GM18508 (cell line): ENCODE measurements at regions not wholly inside any gene's neighbourhood (a gene's known extent, or its start where the extent isn't known, plus 50 kb on each side); places are given as distances from the start of the nearest gene placed in this dataset.
"Not testable (repeated sequence)": the region's sequence is repeated elsewhere in the genome, so short reads cannot be mapped to it uniquely, and the experiment has no call there.

Experiments used
- ATAC-seq: cut with Tn5 transposase; IDR thresholded peaks from one replicate; pipeline ENCODE4 v1.9.1; 2021; ENCODE audit warnings: moderate number of reproducible peaks; ENCODE audit not compliant: insufficient read depth, unreplicated experiment

DNA sequence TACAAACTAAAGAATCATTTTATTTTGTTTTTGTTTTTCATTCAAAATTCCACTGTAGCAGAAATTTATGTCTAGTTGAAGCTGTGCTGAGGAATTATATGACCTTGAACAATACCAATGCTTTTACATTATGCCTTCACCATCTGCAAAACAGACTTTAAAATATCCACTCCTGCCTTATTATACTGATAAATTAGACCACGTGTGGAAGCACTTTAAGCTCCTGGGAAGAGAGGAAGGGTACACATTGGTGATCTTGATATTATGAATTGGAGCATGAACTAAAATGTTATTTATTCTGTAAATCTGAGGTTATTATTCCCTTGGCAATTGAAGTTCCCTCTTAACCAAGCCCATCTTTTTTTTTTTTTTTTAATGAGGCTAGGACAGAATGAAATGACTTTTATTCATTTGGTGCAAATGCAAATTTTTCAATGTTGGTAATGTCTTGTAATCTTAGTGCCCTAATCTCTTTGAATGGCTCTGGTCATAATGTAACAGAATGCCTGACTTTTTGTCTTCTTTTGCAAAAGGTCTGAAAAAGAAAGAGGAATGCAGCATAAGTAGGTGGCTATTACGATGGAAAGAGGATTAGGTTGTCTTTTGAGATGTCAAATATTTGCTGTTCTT is 139.9 kb upstream of the COBL start:
- no peak for ATAC-seq

- ATAC-seq, result no peak
Measured at GRCh38 chr7:51455948-51456347, 139.3 kb upstream of the COBL start.

DNA sequence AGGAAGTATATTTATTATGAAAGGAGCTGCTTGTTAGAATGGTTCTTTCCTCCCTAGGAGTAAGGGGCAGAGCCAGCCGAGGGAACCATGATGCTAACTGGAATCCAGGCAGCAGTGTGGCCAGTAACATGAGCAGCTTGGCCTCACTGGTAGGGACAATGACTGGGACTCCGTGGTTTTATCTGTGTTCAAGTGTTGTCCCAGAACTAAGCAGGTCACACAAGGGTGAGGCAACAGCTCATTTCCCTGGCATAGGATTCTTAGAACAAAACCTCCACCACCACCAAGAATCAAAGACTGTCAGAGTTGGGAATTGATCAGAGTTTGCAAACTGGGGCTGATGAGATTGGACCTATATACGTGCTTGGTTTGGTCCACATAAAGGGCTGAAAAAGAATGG is 138.9 kb upstream of the COBL start:
- ATAC-seq, result no peak

- no peak for ATAC-seq
Measured at GRCh38 chr7:51455086-51455485, 138.5 kb upstream of the COBL start.

DNA sequence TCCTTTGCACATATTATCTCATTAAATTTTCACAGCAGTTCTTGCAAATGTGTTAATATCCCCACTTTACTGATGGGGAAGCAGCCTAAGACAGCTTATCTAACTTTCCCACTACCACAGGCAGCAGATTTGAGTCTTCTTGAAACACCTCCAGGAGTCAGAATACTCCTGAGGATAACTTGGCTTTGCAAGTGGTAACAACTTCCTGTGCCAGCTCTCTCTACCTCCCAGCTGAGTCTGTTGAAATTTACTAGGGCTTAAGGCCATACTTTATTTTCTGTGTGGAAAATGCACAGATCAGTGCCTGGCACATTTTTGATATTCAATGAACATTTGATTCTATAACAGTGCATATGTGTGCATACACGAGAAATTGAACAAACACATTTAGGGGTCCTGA is 136.1 kb upstream of the COBL start:
- no peak for ATAC-seq

GRCh38 chr7:51451751-51452476 is 135.3 kb upstream of the COBL start:
- ATAC-seq, result no peak

DNA sequence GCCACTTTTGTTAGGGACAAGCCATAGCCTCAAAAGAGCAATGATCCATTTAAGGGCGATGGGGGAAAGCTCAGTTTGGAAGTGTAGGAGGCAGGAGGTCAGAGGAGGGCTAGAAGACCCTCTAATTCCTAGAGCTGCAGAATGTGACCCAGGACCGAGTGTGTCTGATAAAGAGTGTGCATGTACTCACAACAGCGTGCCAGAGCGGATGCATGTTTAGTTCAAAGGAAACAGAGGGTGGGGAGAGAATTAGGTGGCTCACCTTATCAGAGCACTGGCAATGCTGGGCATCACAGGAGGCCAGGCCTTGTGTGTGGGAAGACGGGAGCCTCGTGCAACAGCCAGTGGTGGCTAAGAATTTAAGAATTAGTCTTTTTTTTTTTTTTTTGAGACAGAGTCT is 133.9 kb upstream of the COBL start:
- no peak for ATAC-seq

DNA sequence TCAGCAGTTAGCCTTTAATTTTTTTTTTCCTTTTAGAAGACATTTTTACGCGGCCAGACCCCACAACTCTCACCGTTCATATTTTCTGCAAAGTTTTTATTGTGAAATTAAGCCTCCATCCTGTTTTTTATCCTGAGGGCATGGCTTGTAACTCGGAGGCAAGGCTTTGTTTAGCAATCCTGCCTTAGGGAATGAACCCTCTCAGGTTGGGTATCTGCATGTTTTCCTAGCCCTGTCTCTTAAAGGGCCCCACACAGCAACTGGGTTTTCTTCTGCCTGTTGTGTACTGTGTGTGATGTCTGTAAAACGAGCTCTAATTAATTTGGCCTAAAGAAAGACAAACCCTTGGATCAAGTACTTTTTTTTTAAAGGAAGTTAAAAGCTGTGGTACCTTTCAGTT is 130.2 kb upstream of the COBL start:
- ATAC-seq, result no peak

GRCh38 chr7:51446356-51446755 is 129.7 kb upstream of the COBL start:
- no peak for ATAC-seq

DNA sequence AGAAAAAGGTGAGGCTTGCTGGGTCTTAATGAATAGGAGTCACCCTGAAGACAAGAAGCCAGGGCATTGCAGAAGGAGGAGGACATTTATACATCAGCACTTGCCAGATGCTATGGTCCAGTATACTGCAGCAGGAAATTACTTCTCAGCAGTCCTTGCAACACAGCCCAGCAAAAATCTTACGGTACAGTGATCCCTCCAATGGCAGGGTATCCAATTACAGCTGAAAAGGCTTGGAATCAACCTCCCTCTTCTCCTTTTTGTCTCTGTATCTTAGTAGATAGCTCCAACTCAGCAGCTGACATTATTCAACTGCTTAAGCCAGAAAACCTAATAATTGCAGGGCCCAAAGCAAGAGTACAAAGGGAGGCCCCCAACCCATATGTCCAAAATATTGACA is 128.3 kb upstream of the COBL start:
- no peak for ATAC-seq

GRCh38 chr7:51430480-51431086 is 114.0 kb upstream of the COBL start:
- ATAC-seq, result no peak

DNA sequence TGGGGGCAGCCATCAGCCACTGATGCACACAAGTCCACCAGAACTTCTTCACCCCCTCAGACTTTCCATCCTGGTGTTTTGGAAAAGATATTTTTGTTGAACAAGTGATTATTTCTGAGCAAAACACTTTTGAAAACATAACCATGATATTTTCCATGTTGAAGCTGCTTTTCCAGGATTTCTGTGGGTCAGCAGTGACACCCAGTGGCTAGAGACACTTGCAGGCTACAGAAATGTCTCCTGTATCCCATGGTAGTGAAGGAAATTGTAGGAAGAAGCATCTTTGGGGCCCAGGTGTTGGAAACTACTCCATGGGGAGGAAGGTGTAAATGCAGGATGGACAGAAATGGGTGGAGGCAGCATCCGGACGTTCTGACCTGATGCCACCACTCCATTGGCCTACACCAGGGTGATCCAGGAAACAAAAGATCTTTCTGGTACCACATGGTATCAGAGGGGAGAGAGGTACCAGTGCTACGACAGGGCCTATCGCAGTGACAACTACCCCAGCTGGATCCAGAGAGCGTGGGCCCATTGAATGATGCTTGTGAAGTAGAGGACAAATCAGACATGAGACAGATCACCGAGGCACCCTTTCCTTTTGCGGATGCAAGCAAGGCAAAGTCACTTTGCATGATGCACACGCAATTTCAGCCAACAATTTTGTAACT is 111.7 kb upstream of the COBL start:
- no peak for ATAC-seq

DNA sequence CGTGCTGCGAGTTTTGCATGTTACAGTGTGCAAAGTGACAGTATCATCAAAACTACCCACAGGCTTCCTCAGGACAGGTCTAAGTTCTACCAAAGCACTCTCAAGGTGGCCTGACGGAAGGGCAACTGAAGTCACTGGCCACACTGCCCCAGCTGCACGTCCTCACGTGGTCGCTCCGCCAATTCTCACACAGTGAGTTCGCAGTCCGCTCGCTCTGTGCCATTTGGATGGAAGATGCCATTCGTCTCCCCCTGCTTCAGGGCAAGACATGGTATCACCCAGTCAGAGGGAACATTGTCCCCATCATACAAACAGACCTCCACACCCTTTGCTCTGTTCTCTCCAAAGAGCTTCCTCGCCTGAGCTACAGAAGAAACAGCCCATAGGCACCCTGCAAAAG is 109.6 kb upstream of the COBL start:
- no peak for ATAC-seq

DNA sequence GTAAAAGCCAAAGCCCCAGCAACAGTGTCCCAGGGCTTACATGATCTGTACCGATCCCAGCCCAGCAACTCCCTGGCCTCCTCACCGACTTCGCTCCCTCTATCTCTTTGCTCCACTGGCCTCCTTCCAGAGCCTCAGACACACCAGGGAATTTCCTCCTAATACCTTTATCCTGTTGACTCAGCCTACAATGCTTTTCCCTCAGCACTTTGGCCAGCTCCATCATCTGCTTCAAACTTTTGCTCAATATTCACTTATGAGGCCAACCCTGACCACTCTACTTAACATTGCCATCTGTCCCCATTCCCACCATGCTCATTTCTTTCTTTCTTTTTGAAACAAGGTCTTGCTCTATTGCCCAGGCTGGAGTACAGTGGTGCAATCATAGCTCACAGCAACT is 93.3 kb upstream of the COBL start:
- not testable (repeated sequence) for ATAC-seq

DNA sequence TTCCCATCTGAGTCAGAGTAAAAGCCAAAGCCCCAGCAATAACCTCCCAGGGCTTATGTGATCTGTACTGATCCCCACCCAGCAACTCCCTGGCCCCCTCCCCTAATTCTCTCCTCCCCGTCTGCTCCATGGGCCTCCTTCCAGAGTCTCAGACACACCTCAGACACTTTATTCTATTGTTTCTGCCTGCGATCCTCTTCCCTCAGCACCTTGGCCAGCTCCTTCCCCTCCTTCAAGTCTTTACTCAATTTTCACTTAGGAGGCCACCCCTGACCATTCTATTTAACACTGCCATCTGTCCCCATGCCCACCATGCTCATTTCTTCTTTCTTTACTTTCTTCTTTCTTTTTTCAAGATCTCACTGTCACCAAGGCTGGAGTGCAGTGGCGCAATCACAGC is 81.0 kb upstream of the COBL start:
- not testable (repeated sequence) for ATAC-seq

DNA sequence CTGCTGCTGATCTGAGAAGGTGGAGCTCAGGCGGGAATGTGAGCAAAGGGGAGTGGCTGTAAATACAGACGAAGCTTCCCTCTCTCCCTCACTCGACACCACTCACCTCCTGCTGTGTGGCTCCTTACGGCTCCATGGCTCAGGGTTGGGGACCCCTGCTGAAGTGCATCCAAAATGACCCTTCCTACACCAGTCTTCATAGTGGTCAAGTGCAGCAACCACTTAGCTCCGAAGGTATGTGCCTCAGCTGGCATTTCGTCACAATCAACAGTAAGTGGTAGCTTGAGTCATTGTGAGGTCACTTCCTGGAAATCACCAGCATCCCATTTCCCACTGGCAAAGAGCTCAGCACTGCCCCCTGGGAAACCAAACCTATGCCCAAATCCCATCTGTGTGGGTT is 76.4 kb upstream of the COBL start:
- ATAC-seq, result not testable (repeated sequence)

DNA sequence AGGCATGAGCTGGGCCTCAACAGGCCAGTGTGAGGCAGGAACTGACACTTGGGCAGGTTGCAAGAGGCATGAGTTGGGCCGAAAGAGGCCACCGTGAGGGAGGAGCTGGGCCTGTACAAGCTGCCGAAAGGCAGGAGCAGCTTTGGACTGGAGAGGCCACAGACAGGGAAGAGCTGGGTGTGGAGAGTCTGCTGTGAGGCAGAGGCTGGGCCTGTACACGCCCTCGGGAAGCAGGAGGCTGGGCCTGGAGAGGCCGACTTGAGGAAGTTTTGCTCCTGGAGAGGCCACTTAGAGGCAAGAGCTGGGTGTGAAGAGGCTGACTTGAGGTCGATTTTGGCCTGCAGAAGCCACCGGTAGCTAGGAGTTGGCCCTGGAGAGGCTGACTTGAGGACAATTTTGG is 73.3 kb upstream of the COBL start:
- ATAC-seq, result not testable (repeated sequence)

DNA sequence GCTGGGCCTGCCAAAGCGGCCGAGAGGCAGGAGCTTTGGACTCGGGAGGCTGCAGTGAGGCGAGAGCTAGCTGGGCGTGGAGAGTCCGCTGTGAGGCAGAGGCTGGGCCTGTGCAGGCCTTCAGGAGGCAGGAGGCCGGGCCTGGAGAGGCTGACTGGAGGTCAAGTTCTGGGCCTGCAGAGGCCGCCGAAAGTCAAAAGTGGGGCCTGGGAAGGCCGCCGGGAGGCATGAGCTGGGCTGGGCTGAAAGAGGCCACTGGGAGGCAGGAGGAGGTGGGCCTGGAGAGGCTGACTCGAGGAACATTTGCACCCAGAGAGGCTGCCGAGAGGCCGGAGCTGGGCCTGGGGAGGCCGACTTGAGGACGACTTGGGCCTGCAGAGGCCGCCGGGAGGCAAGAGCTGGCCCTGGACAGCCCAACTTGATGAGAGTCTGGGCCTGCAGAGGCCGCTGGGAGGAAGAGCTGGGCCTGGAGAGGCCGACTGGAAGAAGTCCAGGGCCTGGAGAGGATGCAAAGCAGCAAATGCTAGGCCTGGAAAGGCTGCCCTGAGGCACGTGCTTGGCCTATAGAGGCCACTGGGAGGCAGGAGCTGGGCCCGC is 72.7 kb upstream of the COBL start:
- ATAC-seq, result not testable (repeated sequence)

DNA sequence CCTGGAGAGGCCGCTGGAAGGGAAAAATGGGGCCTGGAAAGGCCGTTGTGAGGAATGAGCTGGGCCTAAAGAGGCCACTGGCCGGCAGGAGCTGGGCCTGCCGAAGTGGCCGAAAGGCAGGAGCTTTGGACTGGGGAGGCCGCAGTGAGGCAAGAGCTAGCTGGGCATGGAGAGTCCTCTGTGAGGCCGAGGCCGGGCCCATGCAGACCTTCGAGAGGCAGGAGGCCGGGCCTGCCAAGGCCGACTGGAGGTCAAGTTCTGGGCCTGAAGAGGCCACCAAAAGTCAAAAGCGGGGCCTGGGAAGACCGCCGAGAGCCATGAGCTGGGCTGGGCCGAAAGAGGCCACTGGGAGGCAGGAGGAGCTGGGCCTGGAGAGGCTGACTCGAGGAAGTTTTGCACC is 71.6 kb upstream of the COBL start:
- not testable (repeated sequence) for ATAC-seq

DNA sequence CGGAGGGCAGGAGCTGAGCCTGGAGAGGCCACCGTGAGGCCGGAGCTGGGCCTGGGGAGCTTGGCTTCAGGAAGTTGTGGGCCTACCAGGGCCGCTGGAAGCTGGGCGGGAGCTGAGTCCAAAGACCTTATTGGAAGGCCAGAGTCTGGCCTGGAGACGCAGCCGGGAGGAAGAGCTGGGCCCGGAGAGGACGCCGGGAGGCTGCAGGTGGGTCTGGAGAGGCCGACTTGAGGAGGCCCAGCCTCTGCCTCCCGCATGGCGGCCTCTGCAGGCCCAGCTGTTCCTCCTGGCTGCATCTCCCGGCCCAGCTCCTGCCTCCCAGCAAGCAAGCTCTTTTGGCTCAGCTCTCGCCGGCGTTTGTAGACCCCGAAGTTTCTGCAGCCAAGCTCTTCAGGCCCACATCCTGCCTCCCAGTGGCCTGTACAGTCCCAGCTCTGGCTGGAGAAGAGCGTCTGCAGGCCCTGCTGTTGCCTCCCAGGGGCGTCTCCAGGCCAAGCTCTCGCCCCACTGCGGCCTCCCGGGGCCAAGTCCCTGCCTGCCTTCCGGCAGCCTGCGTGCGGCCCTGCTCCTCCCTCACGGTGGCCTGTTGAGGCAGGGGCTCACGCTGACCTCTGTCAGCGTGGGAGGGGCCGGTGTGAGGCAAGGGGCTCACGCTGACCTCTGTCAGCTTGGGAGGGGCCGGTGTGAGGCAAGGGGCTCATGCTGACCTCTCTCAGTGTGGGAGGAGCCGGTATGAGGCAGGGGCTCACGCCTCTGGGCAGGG is 70.4 kb upstream of the COBL start:
- not testable (repeated sequence) for ATAC-seq
